ENCODE measurements at regions not wholly inside any gene's neighbourhood (a gene's known extent, or its start where the extent isn't known, plus 50 kb on each side); places are given as distances from the start of the nearest gene placed in this dataset.

DNA sequence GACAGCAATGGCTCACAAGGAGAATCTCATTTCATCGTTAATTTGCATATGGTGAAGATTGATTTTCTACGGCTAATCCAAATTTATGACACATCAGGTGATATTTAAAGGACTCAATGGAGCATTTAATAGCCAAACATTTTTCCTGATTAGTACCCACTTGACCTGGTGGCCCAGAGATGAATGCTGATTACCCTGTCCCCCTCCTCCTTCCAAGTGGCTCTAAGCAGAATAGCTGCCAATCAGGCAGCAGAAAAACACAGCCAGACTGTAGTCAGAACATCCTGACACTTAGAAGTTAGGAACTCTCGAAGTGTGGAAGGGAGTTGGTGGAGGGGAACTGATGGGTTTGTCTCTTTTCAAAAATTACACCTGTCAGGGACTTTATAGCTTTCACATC, 302.5 kb downstream of the ZNF621 start:
- no peak overlapping the region for H3K4me3 ChIP-seq
- no peak for DNase-seq
- 85 to 95% (median 89%) methylated on average over 3 of the region's 3 CpGs for WGBS, 5 donors

DNA sequence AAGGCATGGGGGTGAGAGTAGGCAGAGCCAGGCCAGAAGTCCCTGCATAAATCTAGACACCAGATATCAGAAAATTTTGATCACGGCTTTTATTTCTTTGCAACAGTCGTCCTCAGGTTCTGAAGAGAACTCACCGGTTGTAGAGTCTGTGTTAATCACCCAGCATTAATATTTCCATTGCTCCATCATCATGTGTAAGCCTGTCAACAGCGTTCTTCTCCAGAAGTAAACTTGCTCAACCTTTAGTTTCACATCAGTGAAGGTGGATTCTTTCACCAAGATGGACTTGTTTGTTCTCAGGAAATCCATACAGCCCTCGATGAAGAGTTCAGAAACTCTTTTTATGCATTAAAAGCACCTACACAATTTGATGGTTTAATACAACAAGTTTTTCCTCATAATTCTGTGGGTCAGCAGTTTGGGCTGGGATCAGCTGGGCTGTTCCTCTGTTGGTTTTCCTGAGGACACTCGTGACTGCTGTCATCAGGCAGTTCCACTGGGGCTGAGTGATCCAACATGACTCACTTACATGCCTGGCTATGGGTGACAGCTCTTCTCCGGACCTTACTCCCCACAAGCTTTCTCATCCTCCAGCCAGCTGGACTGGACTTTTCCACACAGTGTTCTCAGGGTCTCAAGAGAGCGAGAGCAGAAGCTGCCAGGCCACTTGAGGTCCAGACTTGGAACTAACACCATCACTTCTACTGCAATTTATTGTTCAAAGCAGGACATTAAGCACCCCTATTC, 303.4 kb downstream of the ZNF621 start:
- DNase-seq = no peak
- H3K4me3 ChIP-seq = no peak overlapping the region
- H3K4me1 ChIP-seq = no peaks in the 10 kb centered on the region
- intact Hi-C loops (cut with DNase I; ENCODE audit: low total_unique reads) = no loop called here
- TF ChIP-seq POLR2A (IDR thresholded peaks at IDR 0.05) (no peak), POLR2AphosphoS5 (IDR thresholded peaks at IDR 0.05) (no peak), EP300 (IDR thresholded peaks at IDR 0.05) (no peak)
- TF ChIP-seq, protein P1, sequence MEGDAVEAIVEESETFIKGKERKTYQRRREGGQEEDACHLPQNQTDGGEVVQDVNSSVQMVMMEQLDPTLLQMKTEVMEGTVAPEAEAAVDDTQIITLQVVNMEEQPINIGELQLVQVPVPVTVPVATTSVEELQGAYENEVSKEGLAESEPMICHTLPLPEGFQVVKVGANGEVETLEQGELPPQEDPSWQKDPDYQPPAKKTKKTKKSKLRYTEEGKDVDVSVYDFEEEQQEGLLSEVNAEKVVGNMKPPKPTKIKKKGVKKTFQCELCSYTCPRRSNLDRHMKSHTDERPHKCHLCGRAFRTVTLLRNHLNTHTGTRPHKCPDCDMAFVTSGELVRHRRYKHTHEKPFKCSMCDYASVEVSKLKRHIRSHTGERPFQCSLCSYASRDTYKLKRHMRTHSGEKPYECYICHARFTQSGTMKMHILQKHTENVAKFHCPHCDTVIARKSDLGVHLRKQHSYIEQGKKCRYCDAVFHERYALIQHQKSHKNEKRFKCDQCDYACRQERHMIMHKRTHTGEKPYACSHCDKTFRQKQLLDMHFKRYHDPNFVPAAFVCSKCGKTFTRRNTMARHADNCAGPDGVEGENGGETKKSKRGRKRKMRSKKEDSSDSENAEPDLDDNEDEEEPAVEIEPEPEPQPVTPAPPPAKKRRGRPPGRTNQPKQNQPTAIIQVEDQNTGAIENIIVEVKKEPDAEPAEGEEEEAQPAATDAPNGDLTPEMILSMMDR (IDR thresholded peaks at IDR 0.05) = no peak
- H3K27ac ChIP-seq = no peak overlapping the region
- no peaks in the 10 kb centered on the region for H3K27me3 ChIP-seq
- no peaks in the 10 kb centered on the region for H3K36me3 ChIP-seq
- 70 to 78% (median 75%) methylated on average over 8 of the region's 8 CpGs for WGBS, 5 donors
- no peaks in the 10 kb centered on the region for H3K9me3 ChIP-seq

More for the DNA sequence above, 302.5 kb downstream of the ZNF621 start:
- TF ChIP-seq, protein P1 (IDR thresholded peaks at IDR 0.05) = no peak
- TF ChIP-seq EP300 (IDR thresholded peaks at IDR 0.05) (no peak), POLR2AphosphoS5 (IDR thresholded peaks at IDR 0.05) (no peak), POLR2A (IDR thresholded peaks at IDR 0.05) (no peak)
- Histone ChIP-seq H3K4me1 (no peaks in the 10 kb centered on the region), H3K27ac (no peak overlapping the region), H3K9me3 (no peaks in the 10 kb centered on the region), H3K36me3 (no peaks in the 10 kb centered on the region), H3K27me3 (no peaks in the 10 kb centered on the region)
- intact Hi-C loops (cut with DNase I; ENCODE audit: low total_unique reads) = no loop called here

DNA sequence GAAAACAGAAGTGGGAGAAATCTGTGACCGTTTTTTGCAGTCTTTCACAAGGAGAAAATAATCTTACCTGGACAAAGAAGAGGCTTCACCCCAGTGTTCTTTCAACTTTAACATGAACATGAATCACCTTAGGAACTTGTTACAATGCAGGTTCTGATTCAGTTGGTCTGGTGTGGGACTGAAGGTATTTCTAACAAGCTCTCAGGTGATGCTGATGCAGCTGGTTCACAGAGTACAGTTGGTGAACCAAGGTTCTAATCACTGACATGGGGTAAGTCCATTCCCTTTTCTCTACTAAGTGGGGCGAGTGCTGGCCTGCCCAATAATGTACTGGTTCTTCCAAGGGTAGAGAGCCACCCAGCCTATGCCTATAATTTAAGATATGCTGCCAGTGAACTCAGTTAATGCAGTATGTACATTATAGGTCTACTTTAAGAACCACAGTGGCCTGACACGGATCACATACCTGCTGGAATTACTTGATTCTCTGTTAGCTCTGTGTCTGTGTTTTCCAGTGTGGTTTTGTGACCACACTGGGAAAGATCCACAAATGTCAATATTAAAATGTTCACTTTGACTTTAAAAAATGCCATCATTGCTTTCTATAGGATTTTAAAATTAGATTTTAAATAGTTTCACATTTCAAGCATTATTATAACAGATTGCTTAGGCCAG, 304.1 kb downstream of the ZNF621 start:
- DNase-seq = no peak
- H3K36me3 ChIP-seq = no peaks in the 10 kb centered on the region
- intact Hi-C loops (cut with DNase I; ENCODE audit: low total_unique reads) = no loop called here
- H3K27ac ChIP-seq = no peak overlapping the region
- no peaks in the 10 kb centered on the region for H3K9me3 ChIP-seq
- H3K27me3 ChIP-seq = no peaks in the 10 kb centered on the region
- no peaks in the 10 kb centered on the region for H3K4me1 ChIP-seq
- TF ChIP-seq POLR2A (IDR thresholded peaks at IDR 0.05) = no peak
- TF ChIP-seq POLR2AphosphoS5 (IDR thresholded peaks at IDR 0.05) = no peak
- TF ChIP-seq, protein P1 (IDR thresholded peaks at IDR 0.05) = no peak
- no peak for TF ChIP-seq EP300 (IDR thresholded peaks at IDR 0.05)
- no peak overlapping the region for H3K4me3 ChIP-seq
- WGBS, 5 donors = 78 to 89% (median 87%) methylated on average over 3 of the region's 3 CpGs

DNA sequence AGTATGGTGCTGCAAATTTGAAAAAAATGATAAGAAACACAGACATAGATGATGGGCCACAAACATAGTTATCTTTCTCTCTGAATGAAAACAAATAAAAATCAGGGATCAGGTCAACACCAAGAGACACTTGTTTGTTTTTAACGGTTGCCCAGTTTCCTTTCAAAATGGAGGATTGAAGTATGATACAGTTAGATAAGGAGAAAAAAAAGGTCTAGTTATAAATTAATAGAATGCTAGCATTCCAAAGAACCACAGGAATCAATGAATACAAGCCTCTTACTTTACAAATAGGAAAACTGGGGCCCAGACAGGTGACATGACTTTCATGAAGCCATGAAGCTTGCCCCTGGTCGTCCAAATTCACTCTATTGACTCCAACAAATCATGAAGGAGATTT, 305.1 kb downstream of the ZNF621 start:
- no peak for DNase-seq
- Histone ChIP-seq H3K36me3 (no peaks in the 10 kb centered on the region), H3K27me3 (no peaks in the 10 kb centered on the region), H3K4me1 (no peaks in the 10 kb centered on the region), H3K4me3 (no peak overlapping the region), H3K9me3 (no peaks in the 10 kb centered on the region), H3K27ac (no peak overlapping the region)
- TF ChIP-seq POLR2A (IDR thresholded peaks at IDR 0.05) = no peak
- TF ChIP-seq EP300 (IDR thresholded peaks at IDR 0.05) = no peak
- TF ChIP-seq POLR2AphosphoS5 (IDR thresholded peaks at IDR 0.05) = no peak
- TF ChIP-seq, protein P1 (IDR thresholded peaks at IDR 0.05) = no peak
- 29 to 54% (median 50%) methylated on average over 2 of the region's 2 CpGs for WGBS, 5 donors
- intact Hi-C loops (cut with DNase I; ENCODE audit: low total_unique reads) = no loop called here
